ENCODE measurements at regions not wholly inside any gene's neighbourhood (a gene's known extent, or its start where the extent isn't known, plus 50 kb on each side); places are given as distances from the start of the nearest gene placed in this dataset.

DNA sequence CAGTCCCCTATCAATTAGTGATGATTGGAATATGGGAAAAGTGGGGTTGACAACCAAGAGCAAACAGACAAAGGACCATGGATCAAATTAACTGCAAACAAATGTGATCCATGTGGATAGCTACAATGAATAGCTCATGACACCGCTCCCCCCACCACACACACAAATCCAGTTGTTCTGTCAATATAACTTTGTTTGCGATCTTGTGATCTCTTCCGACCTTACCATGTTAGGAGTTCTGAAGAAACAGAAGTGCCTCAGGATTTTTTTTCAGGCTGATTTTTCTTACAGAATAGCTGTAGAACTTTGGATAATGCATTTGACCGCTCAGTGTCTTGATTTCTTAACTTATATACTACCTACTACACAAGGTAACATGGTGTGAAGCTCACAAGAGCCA, 116.6 kb downstream of the SH2D1A start:
- no peaks in the 10 kb centered on the region for H3K36me3 Mint-ChIP-seq (ENCODE audit: low read depth)
- H3K4me1 Mint-ChIP-seq (ENCODE audit: low read depth): no peaks in the 10 kb centered on the region
- intact Hi-C loops (cut with DNase I, micrococcal nuclease): no loop called here
- no peak overlapping the region for H3K4me3 ChIP-seq (ENCODE audit: low read length)
- H3K27ac Mint-ChIP-seq: no peak overlapping the region
- no peaks in the 10 kb centered on the region for H3K27me3 ChIP-seq (ENCODE audit: control insufficient read depth in 1 of 2, insufficient read depth in 2 of 2, low read length in 2 of 2)
- CTCF ChIA-PET: interaction anchor here (1.3 kb wide), 1 partner anchor 10 kb away, joined by 3 read pairs; no protein-coding TSS in a partner anchor
- no peaks in the 10 kb centered on the region for H3K9me3 Mint-ChIP-seq
- POLR2A ChIA-PET: no interaction called here
- no peaks in the 10 kb centered on the region for H3K4me1 ChIP-seq (ENCODE audit: insufficient read depth, low read length)
- TF ChIP-seq, protein P1, sequence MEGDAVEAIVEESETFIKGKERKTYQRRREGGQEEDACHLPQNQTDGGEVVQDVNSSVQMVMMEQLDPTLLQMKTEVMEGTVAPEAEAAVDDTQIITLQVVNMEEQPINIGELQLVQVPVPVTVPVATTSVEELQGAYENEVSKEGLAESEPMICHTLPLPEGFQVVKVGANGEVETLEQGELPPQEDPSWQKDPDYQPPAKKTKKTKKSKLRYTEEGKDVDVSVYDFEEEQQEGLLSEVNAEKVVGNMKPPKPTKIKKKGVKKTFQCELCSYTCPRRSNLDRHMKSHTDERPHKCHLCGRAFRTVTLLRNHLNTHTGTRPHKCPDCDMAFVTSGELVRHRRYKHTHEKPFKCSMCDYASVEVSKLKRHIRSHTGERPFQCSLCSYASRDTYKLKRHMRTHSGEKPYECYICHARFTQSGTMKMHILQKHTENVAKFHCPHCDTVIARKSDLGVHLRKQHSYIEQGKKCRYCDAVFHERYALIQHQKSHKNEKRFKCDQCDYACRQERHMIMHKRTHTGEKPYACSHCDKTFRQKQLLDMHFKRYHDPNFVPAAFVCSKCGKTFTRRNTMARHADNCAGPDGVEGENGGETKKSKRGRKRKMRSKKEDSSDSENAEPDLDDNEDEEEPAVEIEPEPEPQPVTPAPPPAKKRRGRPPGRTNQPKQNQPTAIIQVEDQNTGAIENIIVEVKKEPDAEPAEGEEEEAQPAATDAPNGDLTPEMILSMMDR (IDR thresholded peaks at IDR 0.05): no peak
- no peak overlapping the region for H3K4me3 Mint-ChIP-seq
- H3K9me3 ChIP-seq (ENCODE audit: control insufficient read depth in 1 of 2, insufficient read depth in 1 of 2, low read length in 2 of 2): no peaks in the 10 kb centered on the region
- no peak overlapping the region for H3K27ac ChIP-seq (ENCODE audit: low read depth in 1 of 2, low read length in 2 of 2)
- DNase-seq (no peak), ATAC-seq (ENCODE audit: poor library complexity) (no peak)
- H3K27me3 Mint-ChIP-seq: no peaks in the 10 kb centered on the region
- H3K36me3 ChIP-seq (ENCODE audit: insufficient read depth, low read length): no peaks in the 10 kb centered on the region

GRCh38 chrX:124467202-124467601, 120.8 kb downstream of the SH2D1A start:
- Histone ChIP-seq H3K4me3 (ENCODE audit: low read length) (no peak overlapping the region), H3K27me3 (ENCODE audit: control insufficient read depth in 1 of 2, insufficient read depth in 2 of 2, low read length in 2 of 2) (no peaks in the 10 kb centered on the region), H3K27ac (ENCODE audit: low read depth in 1 of 2, low read length in 2 of 2) (no peak overlapping the region), H3K9me3 (ENCODE audit: control insufficient read depth in 1 of 2, insufficient read depth in 1 of 2, low read length in 2 of 2) (no peaks in the 10 kb centered on the region), H3K4me1 (ENCODE audit: insufficient read depth, low read length) (no peaks in the 10 kb centered on the region), H3K36me3 (ENCODE audit: insufficient read depth, low read length) (no peaks in the 10 kb centered on the region)
- Mint-ChIP-seq H3K4me3 (no peak overlapping the region), H3K9me3 (no peaks in the 10 kb centered on the region), H3K27ac (no peak overlapping the region), H3K36me3 (ENCODE audit: low read depth) (no peaks in the 10 kb centered on the region), H3K27me3 (no peaks in the 10 kb centered on the region), H3K4me1 (ENCODE audit: low read depth) (no peaks in the 10 kb centered on the region)
- DNase-seq: no peak
- ChIA-PET CTCF (no interaction called here), POLR2A (no interaction called here)
- intact Hi-C loops (cut with DNase I, micrococcal nuclease): no loop called here
- no peak for ATAC-seq (ENCODE audit: poor library complexity)
- TF ChIP-seq, protein P1 (IDR thresholded peaks at IDR 0.05): no peak

DNA sequence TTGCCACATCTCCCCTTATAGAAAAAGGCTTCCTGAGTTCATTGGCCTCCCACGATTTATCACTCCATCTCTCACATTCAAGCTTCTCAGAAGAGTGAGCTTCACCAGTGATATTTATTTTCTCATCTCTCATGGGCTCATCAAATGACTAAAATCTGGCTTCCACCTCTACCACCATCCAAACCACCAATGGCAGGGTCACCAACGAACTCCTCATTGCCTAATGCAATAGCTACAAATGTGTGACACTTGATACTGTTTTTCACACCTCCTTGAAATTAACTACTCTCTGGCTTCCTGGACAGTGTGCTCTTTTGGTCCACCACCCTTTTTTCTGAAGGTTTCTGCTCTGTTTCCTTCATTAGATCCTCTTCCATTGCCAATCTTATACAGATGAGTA, 129.0 kb downstream of the SH2D1A start:
- Histone ChIP-seq H3K27me3 (ENCODE audit: control insufficient read depth in 1 of 2, insufficient read depth in 2 of 2, low read length in 2 of 2) (no peaks in the 10 kb centered on the region), H3K27ac (ENCODE audit: low read depth in 1 of 2, low read length in 2 of 2) (no peak overlapping the region), H3K36me3 (ENCODE audit: insufficient read depth, low read length) (no peaks in the 10 kb centered on the region), H3K9me3 (ENCODE audit: control insufficient read depth in 1 of 2, insufficient read depth in 1 of 2, low read length in 2 of 2) (no peaks in the 10 kb centered on the region), H3K4me1 (ENCODE audit: insufficient read depth, low read length) (no peaks in the 10 kb centered on the region), H3K4me3 (ENCODE audit: low read length) (no peak overlapping the region)
- H3K4me1 Mint-ChIP-seq (ENCODE audit: low read depth): no peaks in the 10 kb centered on the region
- no peaks in the 10 kb centered on the region for H3K9me3 Mint-ChIP-seq
- H3K36me3 Mint-ChIP-seq (ENCODE audit: low read depth): no peaks in the 10 kb centered on the region
- ATAC-seq (ENCODE audit: poor library complexity): no peak
- TF ChIP-seq, protein P1 (IDR thresholded peaks at IDR 0.05): no peak
- H3K4me3 Mint-ChIP-seq: no peak overlapping the region
- no peaks in the 10 kb centered on the region for H3K27me3 Mint-ChIP-seq
- DNase-seq: no peak
- ChIA-PET CTCF (no interaction called here), POLR2A (no interaction called here)
- H3K27ac Mint-ChIP-seq: no peak overlapping the region
- intact Hi-C loops (cut with DNase I, micrococcal nuclease): no loop called here
